ENCODE measurements at regions not wholly inside any gene's neighbourhood (a gene's known extent, or its start where the extent isn't known, plus 50 kb on each side); places are given as distances from the start of the nearest gene placed in this dataset.
"Not testable (repeated sequence)": the region's sequence is repeated elsewhere in the genome, so short reads cannot be mapped to it uniquely, and the experiment has no call there.

DNA sequence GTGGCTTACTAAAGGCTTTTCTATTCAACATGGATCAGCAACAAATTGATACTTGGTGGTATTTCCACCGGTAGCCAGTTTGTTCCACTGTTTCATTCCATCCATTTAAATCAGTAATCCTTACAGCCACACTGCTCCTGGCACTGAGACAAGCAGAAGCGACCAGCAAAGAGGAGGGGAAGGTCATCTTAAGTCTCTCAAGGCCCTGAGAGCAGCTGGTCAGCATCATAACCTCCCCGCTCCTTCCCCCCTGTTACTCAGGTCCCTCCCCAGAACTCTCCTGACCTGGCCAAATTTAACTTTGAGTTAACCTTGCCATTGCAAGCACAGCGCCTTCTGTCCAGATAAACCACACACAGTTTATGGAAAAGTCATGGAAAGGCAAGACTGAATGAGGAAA, 331.3 kb upstream of the KLF3 start:
- TF ChIP-seq YY1 (IDR thresholded peaks at IDR 0.05; ENCODE audit: insufficient read depth, insufficient read length) (no peak), ZNF274 (IDR thresholded peaks at IDR 0.05; ENCODE audit: low read depth, low read length) (no peak), SUZ12 (IDR thresholded peaks at IDR 0.05; ENCODE audit: extremely low read depth, insufficient read depth, insufficient read length) (no peak)
- no peak for DNase-seq (ENCODE audit: low read depth, low spot score)
- Histone ChIP-seq H3K4me3 (ENCODE audit: insufficient read length, low read depth) (no peak overlapping the region), H3K4me1 (ENCODE audit: insufficient read depth, insufficient read length) (no peaks in the 10 kb centered on the region), H3K9ac (ENCODE audit: insufficient read length, low read depth) (no peak overlapping the region), H3K27me3 (ENCODE audit: insufficient read depth, insufficient read length) (no peaks in the 10 kb centered on the region), H3K36me3 (ENCODE audit: insufficient read depth, insufficient read length, low read length) (no peaks in the 10 kb centered on the region), H3K9me3 (ENCODE audit: insufficient read depth, low read length) (peaks cover 3% of the 10 kb centered on the region)

GRCh38 chr4:38333219-38333618, 330.8 kb upstream of the KLF3 start:
- Histone ChIP-seq H3K36me3 (ENCODE audit: insufficient read depth, insufficient read length, low read length) (no peaks in the 10 kb centered on the region), H3K9me3 (ENCODE audit: insufficient read depth, low read length) (peaks cover 8% of the 10 kb centered on the region), H3K4me1 (ENCODE audit: insufficient read depth, insufficient read length) (no peaks in the 10 kb centered on the region), H3K9ac (ENCODE audit: insufficient read length, low read depth) (no peak overlapping the region), H3K4me3 (ENCODE audit: insufficient read length, low read depth) (no peak overlapping the region), H3K27me3 (ENCODE audit: insufficient read depth, insufficient read length) (no peaks in the 10 kb centered on the region)
- no peak for DNase-seq (ENCODE audit: low read depth, low spot score)
- TF ChIP-seq ZNF274 (IDR thresholded peaks at IDR 0.05; ENCODE audit: low read depth, low read length): no peak
- no peak for TF ChIP-seq YY1 (IDR thresholded peaks at IDR 0.05; ENCODE audit: insufficient read depth, insufficient read length)
- no peak for TF ChIP-seq SUZ12 (IDR thresholded peaks at IDR 0.05; ENCODE audit: extremely low read depth, insufficient read depth, insufficient read length)

- no peak overlapping the region for H3K4me3 ChIP-seq (ENCODE audit: insufficient read length, low read depth)
- H3K27me3 ChIP-seq (ENCODE audit: insufficient read depth, insufficient read length): no peaks in the 10 kb centered on the region
- H3K36me3 ChIP-seq (ENCODE audit: insufficient read depth, insufficient read length, low read length): no peaks in the 10 kb centered on the region
- no peak for DNase-seq (ENCODE audit: low read depth, low spot score)
- H3K9ac ChIP-seq (ENCODE audit: insufficient read length, low read depth): no peak overlapping the region
- H3K9me3 ChIP-seq (ENCODE audit: insufficient read depth, low read length): peaks cover 11% of the 10 kb centered on the region
- no peak for TF ChIP-seq ZNF274 (IDR thresholded peaks at IDR 0.05; ENCODE audit: low read depth, low read length)
- no peak for TF ChIP-seq YY1 (IDR thresholded peaks at IDR 0.05; ENCODE audit: insufficient read depth, insufficient read length)
- TF ChIP-seq SUZ12 (IDR thresholded peaks at IDR 0.05; ENCODE audit: extremely low read depth, insufficient read depth, insufficient read length): no peak
- no peaks in the 10 kb centered on the region for H3K4me1 ChIP-seq (ENCODE audit: insufficient read depth, insufficient read length)
These were observed 329.2 kb upstream of the KLF3 start for GRCh38 chr4:38334791-38335190.

DNA sequence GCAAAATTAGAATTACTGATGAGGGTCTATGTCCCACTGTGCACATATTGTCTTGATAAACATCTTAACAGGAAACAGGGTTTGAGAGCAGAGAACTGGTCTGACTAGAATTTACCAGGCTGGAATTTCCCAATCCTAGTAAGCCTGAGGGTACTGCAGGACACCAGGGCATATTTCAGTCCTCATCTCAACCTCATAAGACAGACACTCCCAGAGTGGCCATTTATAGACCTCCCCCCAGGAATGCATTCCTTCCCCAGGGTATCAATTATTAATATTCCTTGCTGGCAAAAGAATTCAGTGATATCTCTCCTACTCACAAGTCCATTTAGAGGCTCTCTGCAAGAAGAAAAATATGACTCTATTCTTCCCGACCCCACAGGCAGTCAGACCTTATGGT, 325.1 kb upstream of the KLF3 start:
- peaks cover 11% of the 10 kb centered on the region for H3K9me3 ChIP-seq (ENCODE audit: insufficient read depth, low read length)
- not testable (repeated sequence) for H3K4me3 ChIP-seq (ENCODE audit: insufficient read length, low read depth); H3K9ac ChIP-seq (ENCODE audit: insufficient read length, low read depth); H3K27me3 ChIP-seq (ENCODE audit: insufficient read depth, insufficient read length); H3K4me1 ChIP-seq (ENCODE audit: insufficient read depth, insufficient read length); DNase-seq (ENCODE audit: low read depth, low spot score); H3K36me3 ChIP-seq (ENCODE audit: insufficient read depth, insufficient read length, low read length)

DNA sequence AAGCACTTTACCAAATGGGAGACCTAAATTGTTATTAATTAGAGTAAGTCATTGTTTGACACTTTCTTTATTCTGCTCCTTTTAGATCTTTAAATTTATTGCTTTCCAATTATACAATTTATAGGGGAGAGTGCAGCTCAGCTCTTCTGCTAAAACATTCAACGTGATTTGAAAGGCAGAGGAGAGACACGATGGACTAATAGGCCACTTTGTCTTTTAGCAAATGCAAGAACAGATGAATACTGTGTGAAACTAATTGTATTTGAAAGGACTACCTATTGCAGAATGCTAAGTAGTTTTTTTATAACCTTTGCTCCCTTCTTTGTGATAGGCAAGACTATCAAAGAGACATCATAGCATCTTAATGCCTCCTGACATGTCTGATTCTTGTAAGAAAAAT, 320.4 kb upstream of the KLF3 start:
- H3K4me3 ChIP-seq (ENCODE audit: insufficient read length, low read depth): no peak overlapping the region
- H3K9me3 ChIP-seq (ENCODE audit: insufficient read depth, low read length): peaks cover 7% of the 10 kb centered on the region; the same call in 1 of the 2 replicates
- no peaks in the 10 kb centered on the region for H3K4me1 ChIP-seq (ENCODE audit: insufficient read depth, insufficient read length)
- no peaks in the 10 kb centered on the region for H3K36me3 ChIP-seq (ENCODE audit: insufficient read depth, insufficient read length, low read length)
- H3K9ac ChIP-seq (ENCODE audit: insufficient read length, low read depth): no peak overlapping the region
- TF ChIP-seq SUZ12 (IDR thresholded peaks at IDR 0.05; ENCODE audit: extremely low read depth, insufficient read depth, insufficient read length) (no peak), YY1 (IDR thresholded peaks at IDR 0.05; ENCODE audit: insufficient read depth, insufficient read length) (no peak), ZNF274 (IDR thresholded peaks at IDR 0.05; ENCODE audit: low read depth, low read length) (no peak)
- no peaks in the 10 kb centered on the region for H3K27me3 ChIP-seq (ENCODE audit: insufficient read depth, insufficient read length)
- DNase-seq (ENCODE audit: low read depth, low spot score): no peak

GRCh38 chr4:38344929-38345328, 319.1 kb upstream of the KLF3 start:
- Histone ChIP-seq H3K36me3 (ENCODE audit: insufficient read depth, insufficient read length, low read length) (no peaks in the 10 kb centered on the region), H3K9me3 (ENCODE audit: insufficient read depth, low read length) (peaks cover 7% of the 10 kb centered on the region; the same call in 1 of the 2 replicates), H3K27me3 (ENCODE audit: insufficient read depth, insufficient read length) (no peaks in the 10 kb centered on the region), H3K4me1 (ENCODE audit: insufficient read depth, insufficient read length) (no peaks in the 10 kb centered on the region), H3K9ac (ENCODE audit: insufficient read length, low read depth) (no peak overlapping the region), H3K4me3 (ENCODE audit: insufficient read length, low read depth) (no peak overlapping the region)
- no peak for DNase-seq (ENCODE audit: low read depth, low spot score)
- no peak for TF ChIP-seq ZNF274 (IDR thresholded peaks at IDR 0.05; ENCODE audit: low read depth, low read length)
- no peak for TF ChIP-seq SUZ12 (IDR thresholded peaks at IDR 0.05; ENCODE audit: extremely low read depth, insufficient read depth, insufficient read length)
- TF ChIP-seq YY1 (IDR thresholded peaks at IDR 0.05; ENCODE audit: insufficient read depth, insufficient read length): no peak

DNA sequence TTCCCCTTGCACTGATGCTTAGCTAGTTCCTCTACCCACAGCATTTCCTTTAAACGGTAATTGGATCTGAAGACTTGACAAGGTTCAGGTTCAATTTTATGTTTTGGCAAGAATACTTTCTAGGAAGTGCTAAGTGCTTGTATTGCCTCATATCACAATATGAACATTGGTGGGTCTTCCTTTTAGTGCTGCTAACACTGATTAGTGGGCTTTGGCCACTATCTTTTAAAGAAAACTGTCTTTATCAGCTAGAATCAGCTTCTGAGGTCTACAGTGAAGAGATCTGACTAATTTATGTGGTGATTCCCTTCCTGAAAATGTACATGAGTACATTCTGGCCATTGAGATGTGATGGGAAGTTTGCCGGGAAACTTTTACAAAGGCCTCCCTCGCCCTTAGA, 316.7 kb upstream of the KLF3 start:
- Histone ChIP-seq H3K4me3 (ENCODE audit: insufficient read length, low read depth) (no peak overlapping the region), H3K4me1 (ENCODE audit: insufficient read depth, insufficient read length) (no peaks in the 10 kb centered on the region), H3K27me3 (ENCODE audit: insufficient read depth, insufficient read length) (no peaks in the 10 kb centered on the region), H3K9me3 (ENCODE audit: insufficient read depth, low read length) (peaks cover 7% of the 10 kb centered on the region; the same call in 1 of the 2 replicates), H3K36me3 (ENCODE audit: insufficient read depth, insufficient read length, low read length) (no peaks in the 10 kb centered on the region), H3K9ac (ENCODE audit: insufficient read length, low read depth) (no peak overlapping the region)
- no peak for DNase-seq (ENCODE audit: low read depth, low spot score)
- TF ChIP-seq SUZ12 (IDR thresholded peaks at IDR 0.05; ENCODE audit: extremely low read depth, insufficient read depth, insufficient read length) (no peak), ZNF274 (IDR thresholded peaks at IDR 0.05; ENCODE audit: low read depth, low read length) (no peak), YY1 (IDR thresholded peaks at IDR 0.05; ENCODE audit: insufficient read depth, insufficient read length) (no peak)

DNA sequence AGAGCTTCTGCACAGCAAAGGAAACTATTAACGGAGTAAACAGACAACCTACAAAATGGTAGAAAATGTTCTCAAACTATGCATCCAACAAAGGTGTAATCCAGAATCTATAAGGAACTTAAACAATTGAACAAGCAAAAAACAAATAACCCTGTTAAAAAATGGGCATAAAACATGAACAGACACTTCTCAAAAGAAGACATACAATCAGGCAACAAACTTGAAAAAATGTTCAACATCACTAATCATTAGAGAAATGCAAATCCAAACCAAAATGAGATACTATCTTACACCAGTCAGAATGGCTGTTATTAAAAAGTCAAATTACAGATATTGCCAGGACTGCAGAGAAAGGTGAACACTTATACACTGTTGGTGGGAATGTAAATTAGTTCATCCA, 309.6 kb upstream of the KLF3 start:
- H3K4me1 ChIP-seq (ENCODE audit: insufficient read depth, insufficient read length): no peaks in the 10 kb centered on the region
- TF ChIP-seq YY1 (IDR thresholded peaks at IDR 0.05; ENCODE audit: insufficient read depth, insufficient read length) (no peak), SUZ12 (IDR thresholded peaks at IDR 0.05; ENCODE audit: extremely low read depth, insufficient read depth, insufficient read length) (no peak), ZNF274 (IDR thresholded peaks at IDR 0.05; ENCODE audit: low read depth, low read length) (no peak)
- DNase-seq (ENCODE audit: low read depth, low spot score): no peak
- H3K9ac ChIP-seq (ENCODE audit: insufficient read length, low read depth): no peak overlapping the region
- no peaks in the 10 kb centered on the region for H3K27me3 ChIP-seq (ENCODE audit: insufficient read depth, insufficient read length)
- no peaks in the 10 kb centered on the region for H3K36me3 ChIP-seq (ENCODE audit: insufficient read depth, insufficient read length, low read length)
- no peaks in the 10 kb centered on the region for H3K9me3 ChIP-seq (ENCODE audit: insufficient read depth, low read length)
- no peak overlapping the region for H3K4me3 ChIP-seq (ENCODE audit: insufficient read length, low read depth)
